ENCODE measurements at regions not wholly inside any gene's neighbourhood (a gene's known extent, or its start where the extent isn't known, plus 50 kb on each side); places are given as distances from the start of the nearest gene placed in this dataset.

GRCh38 chr3:25038922-25039321 lies 389.1 kb upstream of the RARB start (continued):
- TF ChIP-seq SP2 (tag by site-specific recombination; IDR thresholded peaks at IDR 0.05) = no peak
- no peak for TF ChIP-seq ZBTB6 (tag by site-specific recombination; IDR thresholded peaks at IDR 0.05)
- TF ChIP-seq ZNF560 (tag by site-specific recombination; IDR thresholded peaks at IDR 0.05; ENCODE audit: borderline replicate concordance) = no peak
- TF ChIP-seq TRIM28 (IDR thresholded peaks at IDR 0.05; ENCODE audit: borderline replicate concordance, low read length) = peak; percentile 46; the same call in 1 of the 2 replicates
- TF ChIP-seq WT1 (tag by site-specific recombination; IDR thresholded peaks at IDR 0.05) = peak; percentile 68; the same call in 1 of the 2 replicates

GRCh38 chr3:25040748-25041147 lies 387.3 kb upstream of the RARB start:
- Histone ChIP-seq H3K4me3 (ENCODE audit: low read depth, low read length) (no peak overlapping the region), H3K4me1 (ENCODE audit: control insufficient read depth, insufficient read depth, low read length) (peaks cover 7% of the 10 kb centered on the region), H3K36me3 (ENCODE audit: control insufficient read depth in 2 of 2, insufficient read depth in 1 of 2, low read length in 2 of 2) (no peaks in the 10 kb centered on the region), H3K27ac (ENCODE audit: extremely low read depth, low read depth, low read length) (no peak overlapping the region), H3K9me3 (ENCODE audit: control insufficient read depth, insufficient read depth, low read depth, low read length) (no peaks in the 10 kb centered on the region)
- ChIA-PET POLR2A (no interaction called here), CTCF (interaction anchor here (2.6 kb wide), 1 partner anchor 7 kb away, joined by 13 read pairs; no protein-coding TSS in a partner anchor)
- no peak for TF ChIP-seq AEBP2 (tag by site-specific recombination; IDR thresholded peaks at IDR 0.05; ENCODE audit: borderline replicate concordance)
- TF ChIP-seq ZNF133 (tag by site-specific recombination; IDR thresholded peaks at IDR 0.05) = peak; percentile 12; the same call in 1 of the 2 replicates

GRCh38 chr3:25041871-25042584 lies 386.0 kb upstream of the RARB start:
- H3K27ac ChIP-seq (ENCODE audit: extremely low read depth, low read depth, low read length) = no peak overlapping the region
- no peaks in the 10 kb centered on the region for H3K9me3 ChIP-seq (ENCODE audit: control insufficient read depth, insufficient read depth, low read depth, low read length)
- ChIA-PET CTCF (interaction anchor here (0.6 to 2.6 kb wide), 3 partner anchors 8 to 553 kb away, joined by 3 to 13 read pairs (median 3); no protein-coding TSS in a partner anchor), POLR2A (no interaction called here)
- no peaks in the 10 kb centered on the region for H3K36me3 ChIP-seq (ENCODE audit: control insufficient read depth in 2 of 2, insufficient read depth in 1 of 2, low read length in 2 of 2)
- peaks cover 7% of the 10 kb centered on the region for H3K4me1 ChIP-seq (ENCODE audit: control insufficient read depth, insufficient read depth, low read length)
- TF ChIP-seq KLF17 (tag by site-specific recombination; IDR thresholded peaks at IDR 0.05) (no peak), SCRT2 (tag by site-specific recombination; IDR thresholded peaks at IDR 0.05) (0 out of 2 replicates have a peak, but pooled peaks have one; percentile 38), ZFP37 (tag by site-specific recombination; IDR thresholded peaks at IDR 0.05) (no peak), BCL11A (tag by site-specific recombination; IDR thresholded peaks at IDR 0.05; ENCODE audit: low read depth) (no peak), ZNF169 (tag by site-specific recombination; IDR thresholded peaks at IDR 0.05) (no peak)
- H3K4me3 ChIP-seq (ENCODE audit: low read depth, low read length) = no peak overlapping the region

GRCh38 chr3:25043177-25043576 lies 384.9 kb upstream of the RARB start:
- Histone ChIP-seq H3K4me1 (ENCODE audit: control insufficient read depth, insufficient read depth, low read length) (peaks cover 4% of the 10 kb centered on the region; the same call in 1 of the 2 replicates), H3K27ac (ENCODE audit: extremely low read depth, low read depth, low read length) (no peak overlapping the region), H3K4me3 (ENCODE audit: low read depth, low read length) (no peak overlapping the region), H3K36me3 (ENCODE audit: control insufficient read depth in 2 of 2, insufficient read depth in 1 of 2, low read length in 2 of 2) (no peaks in the 10 kb centered on the region), H3K9me3 (ENCODE audit: control insufficient read depth, insufficient read depth, low read depth, low read length) (no peaks in the 10 kb centered on the region)
- POLR2A ChIA-PET = no interaction called here
- TF ChIP-seq ZNF571 (tag by site-specific recombination; IDR thresholded peaks at IDR 0.05) = no peak
- no peak for TF ChIP-seq ZNF677 (tag by site-specific recombination; IDR thresholded peaks at IDR 0.05)
- peak; percentile 57; the same call in 1 of the 2 replicates for TF ChIP-seq ATF2 (tag by site-specific recombination; IDR thresholded peaks at IDR 0.05; ENCODE audit: low read depth)
- CTCF ChIA-PET = interaction anchor here (2.6 kb wide), 1 partner anchor 10 kb away, joined by 13 read pairs; no protein-coding TSS in a partner anchor

Data from HEK293 (cell line).